PC-9 (cell line): ENCODE measurements at regions not wholly inside any gene's neighbourhood (a gene's known extent, or its start where the extent isn't known, plus 50 kb on each side); places are given as distances from the start of the nearest gene placed in this dataset.

Source experiments
- EZH2 ChIP-seq: fragments of 200-600 bp; sonication (generic); IDR thresholded peaks from 2 replicates; pipeline ENCODE4 v1.8.0; 2017; ENCODE audit warnings: antibody characterized with exemption, low read depth
- TF ChIP-seq, protein P1 (sequence below): fragments of 200-600 bp; sonication (generic); conservative IDR thresholded peaks from 2 replicates; pipeline ENCODE4 v1.6.1; 2017; ENCODE audit warnings: mixed run types, antibody characterized with exemption, mild to moderate bottlenecking, moderate library complexity

DNA sequence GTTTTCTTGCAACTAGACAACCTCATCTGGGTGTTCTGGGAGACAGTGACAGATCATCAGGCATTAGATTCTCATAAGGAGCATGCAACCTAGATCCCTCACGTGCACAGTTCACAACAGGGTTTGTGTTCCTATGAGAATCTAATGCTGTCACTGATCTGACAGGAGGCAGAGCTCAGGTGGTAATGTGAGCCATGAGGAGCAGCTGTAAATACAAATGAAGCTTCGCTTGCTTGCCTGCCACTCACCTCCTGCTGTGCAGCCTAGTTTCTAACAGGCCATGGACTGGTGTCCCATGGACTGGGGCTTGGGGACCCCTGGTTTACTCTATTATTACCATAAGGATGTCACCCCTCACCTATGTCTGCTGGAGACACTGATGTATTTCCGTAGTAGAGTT, 166.8 kb downstream of the PSAT1 start:
- TF ChIP-seq, protein P1, sequence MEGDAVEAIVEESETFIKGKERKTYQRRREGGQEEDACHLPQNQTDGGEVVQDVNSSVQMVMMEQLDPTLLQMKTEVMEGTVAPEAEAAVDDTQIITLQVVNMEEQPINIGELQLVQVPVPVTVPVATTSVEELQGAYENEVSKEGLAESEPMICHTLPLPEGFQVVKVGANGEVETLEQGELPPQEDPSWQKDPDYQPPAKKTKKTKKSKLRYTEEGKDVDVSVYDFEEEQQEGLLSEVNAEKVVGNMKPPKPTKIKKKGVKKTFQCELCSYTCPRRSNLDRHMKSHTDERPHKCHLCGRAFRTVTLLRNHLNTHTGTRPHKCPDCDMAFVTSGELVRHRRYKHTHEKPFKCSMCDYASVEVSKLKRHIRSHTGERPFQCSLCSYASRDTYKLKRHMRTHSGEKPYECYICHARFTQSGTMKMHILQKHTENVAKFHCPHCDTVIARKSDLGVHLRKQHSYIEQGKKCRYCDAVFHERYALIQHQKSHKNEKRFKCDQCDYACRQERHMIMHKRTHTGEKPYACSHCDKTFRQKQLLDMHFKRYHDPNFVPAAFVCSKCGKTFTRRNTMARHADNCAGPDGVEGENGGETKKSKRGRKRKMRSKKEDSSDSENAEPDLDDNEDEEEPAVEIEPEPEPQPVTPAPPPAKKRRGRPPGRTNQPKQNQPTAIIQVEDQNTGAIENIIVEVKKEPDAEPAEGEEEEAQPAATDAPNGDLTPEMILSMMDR: no peak
- no peak for TF ChIP-seq EZH2
